Panc1 (cell line): ENCODE measurements at regions not wholly inside any gene's neighbourhood (a gene's known extent, or its start where the extent isn't known, plus 50 kb on each side); places are given as distances from the start of the nearest gene placed in this dataset.

ENCODE experiments used
- CTCF ChIP-seq: fragments of 450-650 bp; IDR thresholded peaks from 2 replicates; pipeline ENCODE4 v1.5.1; 2017; ENCODE audit warnings: mild to moderate bottlenecking
- POLR2AphosphoS5 ChIP-seq: IDR thresholded peaks from 2 replicates; pipeline ENCODE4 v1.6.1; 2012; ENCODE audit warnings: mild to moderate bottlenecking, low read depth, low read length, moderate library complexity
- SIN3A ChIP-seq: IDR thresholded peaks from 2 replicates; pipeline ENCODE4 v1.6.1; 2012; ENCODE audit warnings: low read depth, mild to moderate bottlenecking, low read length, moderate library complexity, borderline replicate concordance; ENCODE audit not compliant: insufficient read depth
- TCF7L2 ChIP-seq: IDR thresholded peaks from 2 replicates; pipeline ENCODE4 v1.6.1; 2011; ENCODE audit warnings: mild to moderate bottlenecking, low read depth, low read length, inconsistent platforms

- TF ChIP-seq CTCF = no peak
- no peak for TF ChIP-seq POLR2AphosphoS5
- no peak for TF ChIP-seq SIN3A
- no peak for TF ChIP-seq TCF7L2
Measured at GRCh38 chr12:103102225-103102744, 144.8 kb downstream of the ASCL1 start.
